ENCODE measurements at regions not wholly inside any gene's neighbourhood (a gene's known extent, or its start where the extent isn't known, plus 50 kb on each side); places are given as distances from the start of the nearest gene placed in this dataset.

DNA sequence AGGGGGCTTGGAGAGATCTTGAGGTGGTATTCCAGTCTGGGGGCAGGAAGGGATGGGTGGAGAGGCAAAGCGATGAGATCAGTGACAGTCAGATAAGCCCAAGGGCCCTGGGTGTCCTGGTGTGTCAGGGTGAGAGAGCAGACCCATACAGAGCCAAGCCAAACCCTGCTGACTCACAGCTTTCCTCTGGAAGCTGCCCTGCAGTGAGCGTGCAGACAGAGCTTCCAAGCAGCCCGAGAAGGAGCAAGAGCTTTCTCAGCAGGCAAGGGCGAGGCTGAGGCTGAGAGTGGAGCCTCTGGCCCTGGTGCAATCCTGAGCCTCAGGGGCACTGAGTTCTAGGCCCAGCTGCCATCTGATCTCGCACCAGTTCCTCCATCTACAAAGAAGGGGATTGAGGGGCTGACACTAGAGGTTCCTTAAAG lies 91.1 kb upstream of the HIVEP1 start:
- H3K27ac Mint-ChIP-seq (ENCODE audit: unreplicated experiment), result peak overlapping the region; percentile 96
- no peak overlapping the region for H3K4me3 ChIP-seq (ENCODE audit: insufficient read depth, low read depth, low read length)
- H2AFZ ChIP-seq (ENCODE audit: low read depth, low read length), result peak overlapping the region; percentile 42
- H3K9me3 Mint-ChIP-seq (ENCODE audit: unreplicated experiment), result no peaks in the 10 kb centered on the region
- TF ChIP-seq CTCF (IDR thresholded peaks at IDR 0.05; ENCODE audit: insufficient read depth, low read depth, low read length) (no peak), EZH2 (IDR thresholded peaks at IDR 0.05; ENCODE audit: insufficient read depth, low read length) (no peak)
- H3K36me3 ChIP-seq (ENCODE audit: insufficient read depth, low read length), result no peaks in the 10 kb centered on the region
- peak overlapping the region; percentile 73 for H3K27ac ChIP-seq (ENCODE audit: low read depth, low read length)
- no peak overlapping the region for H3K4me3 Mint-ChIP-seq (ENCODE audit: unreplicated experiment)
- H4K20me1 ChIP-seq (ENCODE audit: insufficient read depth, low read length), result no peaks in the 10 kb centered on the region
- H3K79me2 ChIP-seq (ENCODE audit: insufficient read depth, low read length), result no peaks in the 10 kb centered on the region
- peaks cover 33% of the 10 kb centered on the region for H3K4me1 ChIP-seq (ENCODE audit: insufficient read depth, low read length)
- no peaks in the 10 kb centered on the region for H3K27me3 ChIP-seq (ENCODE audit: insufficient read depth, low read length)
- FAIRE-seq, result peak; percentile 82
- no peaks in the 10 kb centered on the region for H3K27me3 Mint-ChIP-seq (ENCODE audit: low read depth, unreplicated experiment)
- H3K9ac ChIP-seq (ENCODE audit: low read length), result peak overlapping the region; percentile 71
- H3K4me1 Mint-ChIP-seq (ENCODE audit: low read depth, unreplicated experiment), result peaks cover 22% of the 10 kb centered on the region
- H3K4me2 ChIP-seq (ENCODE audit: low read length), result peak overlapping the region; percentile 48
- H3K9me3 ChIP-seq (ENCODE audit: insufficient read depth, low read depth, low read length), result no peaks in the 10 kb centered on the region
- H3K36me3 Mint-ChIP-seq (ENCODE audit: low read depth, unreplicated experiment), result no peaks in the 10 kb centered on the region
- DNase-seq (ENCODE audit: low read depth), result peak; percentile 93

DNA sequence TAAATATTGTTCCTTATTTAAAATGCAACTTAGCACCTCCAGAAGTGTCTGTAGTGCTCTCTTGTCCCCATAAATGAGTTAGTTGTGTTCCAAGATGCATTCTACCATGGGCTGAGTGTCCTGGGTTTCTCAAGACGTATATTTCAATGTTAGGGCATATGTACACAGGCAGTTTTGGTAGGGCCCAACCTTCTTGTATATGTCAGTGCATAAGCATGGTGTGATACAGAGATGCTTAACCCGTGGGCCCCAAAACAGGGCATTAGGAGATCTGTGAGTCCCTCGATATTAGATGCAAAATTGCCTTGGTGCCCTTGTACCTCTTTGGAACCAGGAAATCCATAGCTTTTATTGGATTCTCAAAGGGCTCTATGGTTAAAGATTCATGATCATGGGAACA lies 91.5 kb upstream of the HIVEP1 start:
- Mint-ChIP-seq H3K4me1 (ENCODE audit: low read depth, unreplicated experiment) (peaks cover 22% of the 10 kb centered on the region), H3K27me3 (ENCODE audit: low read depth, unreplicated experiment) (no peaks in the 10 kb centered on the region), H3K36me3 (ENCODE audit: low read depth, unreplicated experiment) (no peaks in the 10 kb centered on the region), H3K27ac (ENCODE audit: unreplicated experiment) (peak overlapping the region; percentile 96), H3K4me3 (ENCODE audit: unreplicated experiment) (no peak overlapping the region), H3K9me3 (ENCODE audit: unreplicated experiment) (no peaks in the 10 kb centered on the region)
- TF ChIP-seq CTCF (IDR thresholded peaks at IDR 0.05; ENCODE audit: insufficient read depth, low read depth, low read length), result no peak
- no peak for TF ChIP-seq EZH2 (IDR thresholded peaks at IDR 0.05; ENCODE audit: insufficient read depth, low read length)
- DNase-seq (ENCODE audit: low read depth) (no peak), FAIRE-seq (no peak)
- Histone ChIP-seq H3K4me2 (ENCODE audit: low read length) (peak overlapping the region; percentile 48), H3K79me2 (ENCODE audit: insufficient read depth, low read length) (no peaks in the 10 kb centered on the region), H3K9me3 (ENCODE audit: insufficient read depth, low read depth, low read length) (no peaks in the 10 kb centered on the region), H3K27ac (ENCODE audit: low read depth, low read length) (peak overlapping the region; percentile 73), H2AFZ (ENCODE audit: low read depth, low read length) (peak overlapping the region; percentile 42), H3K4me1 (ENCODE audit: insufficient read depth, low read length) (peaks cover 33% of the 10 kb centered on the region), H4K20me1 (ENCODE audit: insufficient read depth, low read length) (no peaks in the 10 kb centered on the region), H3K36me3 (ENCODE audit: insufficient read depth, low read length) (no peaks in the 10 kb centered on the region), H3K9ac (ENCODE audit: low read length) (peak overlapping the region; percentile 71), H3K27me3 (ENCODE audit: insufficient read depth, low read length) (no peaks in the 10 kb centered on the region), H3K4me3 (ENCODE audit: insufficient read depth, low read depth, low read length) (no peak overlapping the region)

DNA sequence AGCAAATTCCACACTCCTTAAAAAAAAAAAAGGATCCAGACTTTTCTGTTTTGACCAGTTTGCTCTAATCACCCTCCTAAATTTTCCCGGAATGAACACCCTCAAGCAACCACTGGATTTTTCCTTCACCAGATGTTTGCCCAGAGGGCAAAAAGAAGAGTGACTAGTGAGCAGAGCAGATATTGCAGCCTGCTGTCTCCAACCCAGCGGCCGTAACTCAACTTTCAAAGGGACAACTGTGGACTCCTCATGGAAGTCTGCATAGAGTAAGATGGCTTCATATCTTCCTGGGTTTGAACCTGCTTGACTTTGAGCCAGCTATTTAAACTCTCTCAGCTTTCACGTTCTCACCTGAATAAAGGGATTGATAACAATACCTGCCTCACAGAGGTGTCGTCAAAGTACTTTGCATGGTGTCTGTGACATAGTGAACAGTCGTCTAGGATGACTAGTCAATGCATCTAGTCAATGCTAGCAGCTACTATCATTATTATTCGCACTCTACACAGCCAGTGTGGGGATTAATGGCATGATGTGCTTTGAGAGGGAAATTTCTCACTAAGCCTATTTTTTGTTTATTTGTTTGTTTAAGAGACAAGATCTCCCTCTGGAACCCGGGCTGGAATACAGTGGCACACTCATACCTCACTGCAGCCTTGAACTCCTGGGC lies 92.2 kb upstream of the HIVEP1 start:
- Histone ChIP-seq H2AFZ (ENCODE audit: low read depth, low read length) (no peak overlapping the region), H3K27ac (ENCODE audit: low read depth, low read length) (no peak overlapping the region), H3K79me2 (ENCODE audit: insufficient read depth, low read length) (no peaks in the 10 kb centered on the region), H3K4me3 (ENCODE audit: insufficient read depth, low read depth, low read length) (no peak overlapping the region), H4K20me1 (ENCODE audit: insufficient read depth, low read length) (no peaks in the 10 kb centered on the region), H3K36me3 (ENCODE audit: insufficient read depth, low read length) (no peaks in the 10 kb centered on the region), H3K9me3 (ENCODE audit: insufficient read depth, low read depth, low read length) (no peaks in the 10 kb centered on the region), H3K27me3 (ENCODE audit: insufficient read depth, low read length) (no peaks in the 10 kb centered on the region), H3K9ac (ENCODE audit: low read length) (no peak overlapping the region), H3K4me2 (ENCODE audit: low read length) (no peak overlapping the region), H3K4me1 (ENCODE audit: insufficient read depth, low read length) (peaks cover 33% of the 10 kb centered on the region)
- H3K36me3 Mint-ChIP-seq (ENCODE audit: low read depth, unreplicated experiment), result no peaks in the 10 kb centered on the region
- peak overlapping the region; percentile 96 for H3K27ac Mint-ChIP-seq (ENCODE audit: unreplicated experiment)
- no peak for TF ChIP-seq CTCF (IDR thresholded peaks at IDR 0.05; ENCODE audit: insufficient read depth, low read depth, low read length)
- TF ChIP-seq EZH2 (IDR thresholded peaks at IDR 0.05; ENCODE audit: insufficient read depth, low read length), result no peak
- FAIRE-seq, result no peak
- peaks cover 22% of the 10 kb centered on the region for H3K4me1 Mint-ChIP-seq (ENCODE audit: low read depth, unreplicated experiment)
- no peaks in the 10 kb centered on the region for H3K9me3 Mint-ChIP-seq (ENCODE audit: unreplicated experiment)
- DNase-seq (ENCODE audit: low read depth), result no peak
- H3K4me3 Mint-ChIP-seq (ENCODE audit: unreplicated experiment), result no peak overlapping the region
- no peaks in the 10 kb centered on the region for H3K27me3 Mint-ChIP-seq (ENCODE audit: low read depth, unreplicated experiment)
